Activated naive CD4-positive, alpha-beta T cell treated with anti-CD3 and anti-CD28 coated beads, Interleukin-2, amount 10 ng/mL, durations not matched to agents 7 days and 5 days (primary cell): ENCODE measurements at regions not wholly inside any gene's neighbourhood (a gene's known extent, or its start where the extent isn't known, plus 50 kb on each side); places are given as distances from the start of the nearest gene placed in this dataset.

ENCODE experiments used
- CTCF ChIA-PET: fragments of 350-600 bp; sonication (Branson Sonifier 250); formaldehyde crosslinking; loops from one replicate; lab custom pipeline; 2021; ENCODE audit warnings: antibody characterized with exemption; lab: Charles Lee
- DNase-seq: peaks from one replicate; pipeline ENCODE4 v3.0.0-alpha.2; 2020
- H3K27ac Mint-ChIP-seq: one replicate; pipeline ENCODE4 v1.8.0; 2021; ENCODE audit warnings: mild to moderate bottlenecking, moderate library complexity, mixed read lengths
- H3K27me3 Mint-ChIP-seq: one replicate; pipeline ENCODE4 v1.8.0; 2021; ENCODE audit warnings: mild to moderate bottlenecking, mixed read lengths
- H3K36me3 Mint-ChIP-seq: one replicate; pipeline ENCODE4 v1.8.0; 2021; ENCODE audit warnings: mixed read lengths
- H3K4me1 Mint-ChIP-seq: one replicate; pipeline ENCODE4 v1.8.0; 2021; ENCODE audit warnings: mixed read lengths
- H3K4me3 Mint-ChIP-seq: one replicate; pipeline ENCODE4 v1.8.0; 2021; ENCODE audit warnings: mild to moderate bottlenecking, moderate library complexity, mixed read lengths
- H3K9me3 Mint-ChIP-seq: one replicate; pipeline ENCODE4 v1.8.0; 2021; ENCODE audit warnings: mixed read lengths

GRCh38 chr3:99212969-99213368, 311.5 kb upstream of the DCBLD2 start:
- Mint-ChIP-seq H3K9me3 (no peaks in the 10 kb centered on the region), H3K36me3 (no peaks in the 10 kb centered on the region), H3K27ac (no peak overlapping the region), H3K4me3 (no peak overlapping the region), H3K4me1 (no peaks in the 10 kb centered on the region), H3K27me3 (no peaks in the 10 kb centered on the region)
- CTCF ChIA-PET = interaction anchor here (0.7 kb wide), 1 partner anchor 105 kb away, joined by 3 read pairs; no protein-coding TSS in a partner anchor
- DNase-seq = no peak

- Mint-ChIP-seq H3K4me3 (no peak overlapping the region), H3K9me3 (no peaks in the 10 kb centered on the region), H3K27ac (no peak overlapping the region), H3K27me3 (no peaks in the 10 kb centered on the region), H3K36me3 (no peaks in the 10 kb centered on the region), H3K4me1 (no peaks in the 10 kb centered on the region)
- CTCF ChIA-PET = no interaction called here
- no peak for DNase-seq
These were observed 309.8 kb upstream of the DCBLD2 start for GRCh38 chr3:99211309-99211708.

- H3K9me3 Mint-ChIP-seq = no peaks in the 10 kb centered on the region
- no peaks in the 10 kb centered on the region for H3K4me1 Mint-ChIP-seq
- H3K27me3 Mint-ChIP-seq = no peaks in the 10 kb centered on the region
- no peak overlapping the region for H3K4me3 Mint-ChIP-seq
- no peaks in the 10 kb centered on the region for H3K36me3 Mint-ChIP-seq
- CTCF ChIA-PET = no interaction called here
- no peak for DNase-seq
- H3K27ac Mint-ChIP-seq = no peak overlapping the region
These were observed 297.5 kb upstream of the DCBLD2 start for GRCh38 chr3:99199021-99199420.

GRCh38 chr3:99191186-99191585, 289.7 kb upstream of the DCBLD2 start:
- H3K27ac Mint-ChIP-seq = no peak overlapping the region
- no peaks in the 10 kb centered on the region for H3K27me3 Mint-ChIP-seq
- no peaks in the 10 kb centered on the region for H3K9me3 Mint-ChIP-seq
- no peak for DNase-seq
- CTCF ChIA-PET = no interaction called here
- no peak overlapping the region for H3K4me3 Mint-ChIP-seq
- no peaks in the 10 kb centered on the region for H3K36me3 Mint-ChIP-seq
- no peaks in the 10 kb centered on the region for H3K4me1 Mint-ChIP-seq

- CTCF ChIA-PET = no interaction called here
These were observed 287.4 kb upstream of the DCBLD2 start for GRCh38 chr3:99188936-99189335.

GRCh38 chr3:99186016-99186415, 284.5 kb upstream of the DCBLD2 start:
- no peaks in the 10 kb centered on the region for H3K4me1 Mint-ChIP-seq
- CTCF ChIA-PET = interaction anchor here (1.7 kb wide), 1 partner anchor 13 kb away, joined by 6 read pairs; no protein-coding TSS in a partner anchor
- H3K27ac Mint-ChIP-seq = no peak overlapping the region
- H3K27me3 Mint-ChIP-seq = no peaks in the 10 kb centered on the region
- no peak overlapping the region for H3K4me3 Mint-ChIP-seq
- no peaks in the 10 kb centered on the region for H3K9me3 Mint-ChIP-seq
- H3K36me3 Mint-ChIP-seq = no peaks in the 10 kb centered on the region
- DNase-seq = no peak

More at GRCh38 chr3:99188936-99189335, 287.4 kb upstream of the DCBLD2 start:
- Mint-ChIP-seq H3K27me3 (no peaks in the 10 kb centered on the region), H3K4me3 (no peak overlapping the region), H3K27ac (no peak overlapping the region), H3K9me3 (no peaks in the 10 kb centered on the region), H3K4me1 (no peaks in the 10 kb centered on the region), H3K36me3 (no peaks in the 10 kb centered on the region)
- DNase-seq = no peak

GRCh38 chr3:99176169-99176964, 274.9 kb upstream of the DCBLD2 start:
- CTCF ChIA-PET = interaction anchor here (0.9 kb wide), 1 partner anchor 352 kb away, joined by 3 read pairs; no protein-coding TSS in a partner anchor
- Mint-ChIP-seq H3K27ac (no peak overlapping the region), H3K27me3 (no peaks in the 10 kb centered on the region), H3K4me3 (no peak overlapping the region), H3K4me1 (no peaks in the 10 kb centered on the region), H3K9me3 (no peaks in the 10 kb centered on the region), H3K36me3 (no peaks in the 10 kb centered on the region)
- DNase-seq = no peak

DNA sequence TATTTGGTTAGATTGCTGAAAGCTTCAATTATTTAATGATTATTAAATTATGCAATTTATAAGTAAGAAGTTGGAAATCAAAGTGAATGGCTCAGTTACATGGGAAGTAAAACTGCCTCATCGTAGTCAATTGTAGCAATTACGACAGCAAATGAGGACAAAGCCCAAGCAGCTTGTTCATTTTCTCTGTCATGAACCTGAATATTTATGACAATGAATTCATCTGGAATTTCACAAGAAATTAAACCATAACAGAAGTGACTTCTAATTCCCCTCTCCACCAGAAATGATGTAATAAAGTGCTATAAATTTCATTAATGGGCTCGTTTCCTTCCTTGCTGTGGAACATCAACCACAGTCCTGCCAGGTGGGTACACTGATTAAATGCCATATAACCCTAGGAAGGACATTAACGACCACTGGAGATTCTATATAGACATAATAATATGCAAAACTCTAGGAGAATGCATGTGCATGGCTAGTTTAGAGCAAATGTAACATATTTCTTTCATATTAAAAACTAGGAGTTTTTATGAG, 273.8 kb upstream of the DCBLD2 start:
- Mint-ChIP-seq H3K4me1 (no peaks in the 10 kb centered on the region), H3K27me3 (no peaks in the 10 kb centered on the region), H3K9me3 (no peaks in the 10 kb centered on the region), H3K27ac (no peak overlapping the region), H3K4me3 (no peak overlapping the region), H3K36me3 (no peaks in the 10 kb centered on the region)
- CTCF ChIA-PET = no interaction called here
- no peak for DNase-seq

DNA sequence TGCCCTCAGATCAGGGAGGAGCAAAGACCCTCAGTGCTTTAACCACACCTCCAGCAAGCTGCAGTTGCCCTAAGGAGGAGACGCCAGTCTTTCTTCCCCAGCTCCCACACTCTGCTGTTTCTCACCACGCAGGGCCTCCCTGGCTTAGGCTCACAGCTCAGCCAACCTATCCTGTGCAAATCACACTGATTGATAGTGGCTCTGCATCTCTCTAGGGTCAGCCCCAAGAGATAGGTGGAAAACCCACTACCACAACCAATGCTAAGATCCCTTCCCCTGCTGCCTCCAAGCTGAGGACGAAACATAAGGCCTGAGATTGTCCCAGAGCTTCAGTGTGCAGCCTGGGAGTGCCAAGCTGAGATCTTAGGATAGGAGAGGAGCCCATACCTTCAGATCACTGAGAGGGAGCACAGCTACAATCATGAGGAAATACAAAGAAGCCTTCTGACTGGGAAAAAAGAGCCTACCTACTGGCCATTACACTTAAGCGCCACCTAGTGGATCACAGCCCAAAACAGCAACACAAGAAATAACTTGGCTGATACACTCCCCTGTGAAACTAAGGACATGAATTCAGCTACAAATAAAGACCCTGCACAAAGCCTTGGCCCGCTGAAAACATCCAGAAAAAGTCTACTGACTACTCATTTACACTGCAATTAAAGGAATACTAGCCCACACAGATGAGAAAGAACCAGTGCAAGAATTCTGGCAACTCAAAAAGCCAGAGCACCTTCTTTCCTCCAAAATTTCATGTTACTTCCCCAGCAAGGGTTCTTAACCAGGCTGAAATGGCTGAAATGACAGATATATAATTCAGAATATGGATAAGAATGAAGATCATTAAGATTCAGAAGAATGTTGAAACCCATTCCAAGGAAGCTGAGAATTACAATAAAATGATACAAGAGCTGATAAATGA, 271.5 kb upstream of the DCBLD2 start:
- Mint-ChIP-seq H3K27ac (no peak overlapping the region), H3K27me3 (no peaks in the 10 kb centered on the region), H3K4me3 (no peak overlapping the region), H3K4me1 (no peaks in the 10 kb centered on the region), H3K36me3 (no peaks in the 10 kb centered on the region), H3K9me3 (no peaks in the 10 kb centered on the region)
- DNase-seq = peak; percentile 58
- CTCF ChIA-PET = interaction anchor here (0.6 to 2.5 kb wide), 18 partner anchors 8 to 1827 kb away, joined by 3 to 20 read pairs (median 4); no protein-coding TSS in a partner anchor

- no peak for DNase-seq
- Mint-ChIP-seq H3K36me3 (no peaks in the 10 kb centered on the region), H3K4me1 (no peaks in the 10 kb centered on the region), H3K27ac (no peak overlapping the region), H3K4me3 (no peak overlapping the region), H3K9me3 (no peaks in the 10 kb centered on the region), H3K27me3 (no peaks in the 10 kb centered on the region)
- CTCF ChIA-PET = interaction anchor here (1.0 to 2.5 kb wide), 2 partner anchors 354 to 358 kb away, joined by 4 to 20 read pairs; no protein-coding TSS in a partner anchor
These were observed 270.3 kb upstream of the DCBLD2 start for GRCh38 chr3:99171800-99172199.

GRCh38 chr3:99170867-99171517, 269.5 kb upstream of the DCBLD2 start:
- Mint-ChIP-seq H3K9me3 (no peaks in the 10 kb centered on the region), H3K36me3 (no peaks in the 10 kb centered on the region), H3K27me3 (no peaks in the 10 kb centered on the region), H3K4me1 (no peaks in the 10 kb centered on the region), H3K27ac (no peak overlapping the region), H3K4me3 (no peak overlapping the region)
- no peak for DNase-seq
- CTCF ChIA-PET = no interaction called here

DNA sequence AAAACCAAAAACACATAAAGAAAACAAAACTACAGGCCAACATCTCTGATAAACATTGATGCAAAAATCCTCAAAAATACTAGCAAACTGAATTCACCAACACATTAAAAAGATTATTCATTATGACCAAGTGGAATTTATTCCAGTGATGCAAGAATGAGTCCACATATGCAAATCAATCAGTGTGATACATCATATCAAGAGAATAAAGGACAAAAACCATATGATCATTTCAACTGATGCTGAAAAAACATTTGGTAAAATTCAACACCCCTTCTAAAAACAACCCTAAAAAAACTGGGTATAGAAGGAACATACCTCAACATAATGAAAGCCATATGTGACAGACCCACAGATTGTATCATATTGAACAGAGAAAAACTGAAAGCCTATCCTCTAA, 265.6 kb upstream of the DCBLD2 start:
- Mint-ChIP-seq H3K4me3 (no peak overlapping the region), H3K27ac (no peak overlapping the region), H3K27me3 (no peaks in the 10 kb centered on the region), H3K36me3 (no peaks in the 10 kb centered on the region), H3K9me3 (no peaks in the 10 kb centered on the region), H3K4me1 (no peaks in the 10 kb centered on the region)
- CTCF ChIA-PET = no interaction called here
- no peak for DNase-seq

- CTCF ChIA-PET = interaction anchor here (1.6 kb wide), 1 partner anchor 10 kb away, joined by 6 read pairs; no protein-coding TSS in a partner anchor
- no peaks in the 10 kb centered on the region for H3K27me3 Mint-ChIP-seq
- no peak overlapping the region for H3K27ac Mint-ChIP-seq
These were observed 261.8 kb upstream of the DCBLD2 start for GRCh38 chr3:99163314-99163713.

More at GRCh38 chr3:99163314-99163713, 261.8 kb upstream of the DCBLD2 start:
- Mint-ChIP-seq H3K9me3 (peaks cover 7% of the 10 kb centered on the region), H3K36me3 (no peaks in the 10 kb centered on the region), H3K4me1 (no peaks in the 10 kb centered on the region), H3K4me3 (no peak overlapping the region)
- no peak for DNase-seq
